ENCODE measurements at regions not wholly inside any gene's neighbourhood (a gene's known extent, or its start where the extent isn't known, plus 50 kb on each side); places are given as distances from the start of the nearest gene placed in this dataset.

- in situ Hi-C loops (cut with HindIII; ENCODE audit: extremely low pct_ligation_motif_present, low pct_unique_long_range_greater_than_20kb) (no loop called here), intact Hi-C loops (cut with micrococcal nuclease; ENCODE audit: unreplicated experiment) (no loop called here)
- H3K27ac ChIP-seq (ENCODE audit: extremely low read length, insufficient read depth, low read length) = no peak overlapping the region
- WGBS (ENCODE audit: low lambda C conversion rate) = 68% methylated on average over 4 of the region's 4 CpGs
- no peaks in the 10 kb centered on the region for H3K36me3 ChIP-seq (replicated peaks in 1 of 2; ENCODE audit: control insufficient read depth in 1 of 2, insufficient read depth in 2 of 2, low read length in 2 of 2)
- ATAC-seq = no peak
- POLR2A ChIA-PET = no interaction called here
- no peak overlapping the region for H2AFZ ChIP-seq (ENCODE audit: low read length)
- TF ChIP-seq HBP1 (CRISPR knock-in tag; IDR thresholded peaks at IDR 0.05; ENCODE audit: low read depth) (no peak), ZBTB33 (CRISPR knock-in tag; IDR thresholded peaks at IDR 0.05) (0 out of 2 replicates have a peak, but pooled peaks have one; percentile 16)
- H3K27me3 ChIP-seq (ENCODE audit: control insufficient read depth in 1 of 2, insufficient read depth in 2 of 2, low read length in 2 of 2) = no peaks in the 10 kb centered on the region
- no peak overlapping the region for H3K4me3 ChIP-seq (replicated peaks in 1 of 3; ENCODE audit: insufficient read depth in 1 of 3, low read depth in 2 of 3, low read length in 3 of 3)
- H3K9ac ChIP-seq (ENCODE audit: insufficient read depth, low read depth, low read length) = no peak overlapping the region
- peaks cover 15% of the 10 kb centered on the region for H3K4me1 ChIP-seq (ENCODE audit: insufficient read depth, low read length)
- no peaks in the 10 kb centered on the region for H4K20me1 ChIP-seq (ENCODE audit: insufficient read depth, low read length)
- no peaks in the 10 kb centered on the region for H3K9me3 ChIP-seq (ENCODE audit: low read length)
- CTCF ChIA-PET (ENCODE audit: low intra/inter-chr PET ratio, low total read pairs) = no interaction called here
- H3K4me2 ChIP-seq (ENCODE audit: low read depth, low read length) = no peak overlapping the region
- BruUV-seq (replicated peaks) = no TSS peak
- DNase-seq (ENCODE audit: low spot score) = no peak
- FAIRE-seq = no peak
- H3K79me2 ChIP-seq (ENCODE audit: insufficient read depth, low read length) = no peaks in the 10 kb centered on the region
These were observed 69.5 kb downstream of the NKX2-1 start for GRCh38 chr14:36450550-36450949.

- no peaks in the 10 kb centered on the region for H3K27me3 ChIP-seq (ENCODE audit: control insufficient read depth in 1 of 2, insufficient read depth in 2 of 2, low read length in 2 of 2)
- no peak overlapping the region for H2AFZ ChIP-seq (ENCODE audit: low read length)
- no peak overlapping the region for H3K4me3 ChIP-seq (replicated peaks in 1 of 3; ENCODE audit: insufficient read depth in 1 of 3, low read depth in 2 of 3, low read length in 3 of 3)
- no peak overlapping the region for H3K27ac ChIP-seq (ENCODE audit: extremely low read length, insufficient read depth, low read length)
- POLR2A ChIA-PET = no interaction called here
- H3K9ac ChIP-seq (ENCODE audit: insufficient read depth, low read depth, low read length) = no peak overlapping the region
- ATAC-seq (no peak), FAIRE-seq (no peak), DNase-seq (ENCODE audit: low spot score) (no peak)
- no TSS peak for BruUV-seq (replicated peaks)
- H3K4me2 ChIP-seq (ENCODE audit: low read depth, low read length) = no peak overlapping the region
- H4K20me1 ChIP-seq (ENCODE audit: insufficient read depth, low read length) = no peaks in the 10 kb centered on the region
- H3K79me2 ChIP-seq (ENCODE audit: insufficient read depth, low read length) = no peaks in the 10 kb centered on the region
- WGBS (ENCODE audit: low lambda C conversion rate) = 49% methylated on average over 4 of the region's 4 CpGs
- TF ChIP-seq NFE2L2 (IDR thresholded peaks at IDR 0.05; ENCODE audit: low read length) = peak; percentile 84
- no peak for TF ChIP-seq ZNF709 (CRISPR knock-in tag; IDR thresholded peaks at IDR 0.05)
- TF ChIP-seq KDM1A (CRISPR knock-in tag; IDR thresholded peaks at IDR 0.05) = no peak
- no peaks in the 10 kb centered on the region for H3K9me3 ChIP-seq (ENCODE audit: low read length)
- H3K36me3 ChIP-seq (replicated peaks in 1 of 2; ENCODE audit: control insufficient read depth in 1 of 2, insufficient read depth in 2 of 2, low read length in 2 of 2) = no peaks in the 10 kb centered on the region
- peaks cover 10% of the 10 kb centered on the region for H3K4me1 ChIP-seq (ENCODE audit: insufficient read depth, low read length)
- intact Hi-C loops (cut with micrococcal nuclease; ENCODE audit: unreplicated experiment) (no loop called here), in situ Hi-C loops (cut with HindIII; ENCODE audit: extremely low pct_ligation_motif_present, low pct_unique_long_range_greater_than_20kb) (no loop called here)
- CTCF ChIA-PET (ENCODE audit: low intra/inter-chr PET ratio, low total read pairs) = no interaction called here
These were observed 70.1 kb downstream of the NKX2-1 start for GRCh38 chr14:36449903-36450302.

Measured in HepG2 (cell line).